HG03025 (cell line): ENCODE measurements at regions not wholly inside any gene's neighbourhood (a gene's known extent, or its start where the extent isn't known, plus 50 kb on each side); places are given as distances from the start of the nearest gene placed in this dataset.

Experiments
- ATAC-seq: cut with Tn5 transposase; IDR thresholded peaks from one replicate; pipeline ENCODE4 v1.9.1; 2021; ENCODE audit warnings: mild to moderate bottlenecking, moderate library complexity; ENCODE audit not compliant: unreplicated experiment, low FRiP score

DNA sequence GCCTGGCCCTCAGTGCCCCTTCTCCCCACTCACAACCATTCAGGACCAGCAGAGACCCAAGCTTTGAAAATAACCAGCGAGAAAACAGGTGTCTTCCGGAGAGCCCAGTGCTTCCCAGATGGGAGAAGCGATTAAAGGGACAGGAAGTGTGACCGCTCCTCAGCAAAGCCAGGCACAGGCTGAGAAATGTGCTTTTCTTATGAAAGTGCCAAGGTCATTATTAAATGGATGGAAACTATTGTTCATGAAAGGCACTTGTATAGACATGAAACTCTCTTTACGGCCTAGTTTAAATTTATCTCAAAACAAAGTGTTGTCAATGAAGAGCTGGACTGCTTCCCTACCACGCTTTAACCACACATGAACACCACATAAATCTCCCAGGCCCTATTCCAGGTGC is 210.4 kb downstream of the SPTSSA start:
- ATAC-seq = no peak

- ATAC-seq = no peak
These were observed 211.1 kb downstream of the SPTSSA start for GRCh38 chr14:34250959-34251358.

GRCh38 chr14:34247605-34248004 is 214.4 kb downstream of the SPTSSA start:
- no peak for ATAC-seq

GRCh38 chr14:34246206-34246605 is 215.8 kb downstream of the SPTSSA start:
- no peak for ATAC-seq

- no peak for ATAC-seq
These were observed 218.6 kb downstream of the SPTSSA start for GRCh38 chr14:34243401-34243800.

DNA sequence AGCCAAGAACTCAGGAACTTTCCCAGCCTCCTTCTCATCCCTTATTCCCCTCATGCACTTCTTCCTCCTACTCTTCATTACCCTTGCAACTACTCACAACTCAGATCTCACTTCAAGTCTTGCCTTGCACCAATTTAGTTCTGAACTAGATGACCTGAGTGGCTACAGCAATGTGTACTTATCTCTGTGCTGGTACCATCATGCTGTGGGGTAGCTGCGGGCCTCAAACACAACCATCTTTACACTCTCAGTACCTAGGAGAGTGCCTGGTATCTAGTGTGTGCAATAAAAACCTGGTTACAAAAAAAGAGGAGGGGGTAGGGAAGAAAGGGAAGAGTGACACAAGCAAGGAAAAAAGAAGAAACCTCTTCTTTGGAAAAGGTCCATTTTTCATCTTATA is 219.0 kb downstream of the SPTSSA start:
- ATAC-seq = no peak

GRCh38 chr14:34241185-34241711 is 220.8 kb downstream of the SPTSSA start:
- ATAC-seq = no peak

DNA sequence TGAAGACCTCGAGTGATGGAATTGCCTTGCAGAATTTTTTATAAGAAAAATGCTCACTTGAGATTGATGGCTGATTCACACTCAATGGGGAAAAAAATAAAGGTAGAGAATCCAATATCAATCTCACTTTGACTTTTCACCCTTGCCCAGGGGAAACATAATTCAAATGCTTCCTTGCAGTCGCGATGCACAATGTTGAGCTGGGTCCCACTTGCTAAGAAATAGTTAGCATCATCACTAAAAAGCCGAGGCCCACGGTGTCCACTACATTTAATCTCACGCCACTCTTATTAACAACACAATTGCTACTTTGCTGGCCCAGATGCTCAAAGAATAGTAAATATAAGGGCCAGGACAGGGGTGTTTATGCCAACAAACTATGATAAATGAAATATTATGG is 223.4 kb downstream of the SPTSSA start:
- ATAC-seq = no peak

GRCh38 chr14:34237677-34238076 is 224.4 kb downstream of the SPTSSA start:
- no peak for ATAC-seq

GRCh38 chr14:34237081-34237480 is 225.0 kb downstream of the SPTSSA start:
- no peak for ATAC-seq

- no peak for ATAC-seq
These were observed 226.3 kb downstream of the SPTSSA start for GRCh38 chr14:34235643-34236300.

DNA sequence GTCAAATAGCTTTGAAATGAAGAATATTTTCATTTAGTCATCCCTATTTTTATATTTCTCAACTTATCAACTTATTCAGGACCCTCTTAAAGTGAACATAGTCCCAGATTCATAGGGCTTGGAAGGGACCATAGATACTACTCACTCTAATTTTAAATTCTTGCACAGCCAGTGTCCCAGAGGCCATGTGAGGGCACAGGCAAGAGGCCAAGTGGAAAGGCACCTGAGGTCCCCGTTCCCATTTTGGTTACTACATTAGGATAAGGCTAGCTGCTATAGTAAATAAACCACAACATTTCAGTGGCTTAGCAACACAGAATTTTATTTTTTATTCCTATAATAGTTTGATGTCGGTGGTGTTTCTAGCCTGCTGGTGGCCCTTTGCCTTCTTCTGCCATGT is 227.8 kb downstream of the SPTSSA start:
- ATAC-seq = no peak

DNA sequence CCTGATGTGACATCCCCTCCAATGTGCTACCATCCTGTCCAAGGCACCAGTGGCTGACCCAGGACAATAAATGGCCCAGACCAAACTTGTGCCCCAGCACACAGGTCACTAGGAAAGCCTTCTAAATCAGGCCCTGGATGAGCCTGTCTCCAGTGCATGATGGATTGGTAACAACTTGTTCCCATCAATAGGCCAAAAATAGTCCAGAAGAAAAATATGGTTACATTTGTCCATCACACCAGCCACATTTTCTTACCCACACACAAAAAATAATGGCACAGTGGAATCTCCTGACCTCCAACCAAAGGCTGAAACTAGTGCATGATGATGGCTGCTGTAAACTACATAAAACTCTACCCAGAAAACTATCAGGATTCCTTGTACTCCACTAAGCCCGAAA is 228.4 kb downstream of the SPTSSA start:
- ATAC-seq = no peak

DNA sequence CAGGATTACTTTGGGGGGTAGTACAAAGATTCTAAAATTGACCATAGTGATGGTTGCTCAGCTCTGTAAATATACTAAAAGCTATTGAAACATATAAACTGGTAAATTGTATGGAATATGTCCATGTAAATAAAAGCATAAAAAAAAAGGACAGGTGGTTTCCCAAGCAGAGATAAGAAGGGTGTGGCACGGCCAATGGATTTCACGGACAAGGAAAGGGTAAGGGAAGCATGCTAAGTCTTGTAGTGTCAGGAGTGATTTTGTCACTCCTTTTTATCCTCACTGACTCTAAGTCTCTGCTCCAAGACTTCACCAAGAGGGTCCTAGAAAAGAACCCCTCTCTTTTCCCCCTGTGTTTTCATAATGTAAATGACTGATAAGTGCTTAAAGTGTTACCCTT is 229.2 kb downstream of the SPTSSA start:
- ATAC-seq = no peak

GRCh38 chr14:34231626-34232025 is 230.4 kb downstream of the SPTSSA start:
- ATAC-seq = no peak

DNA sequence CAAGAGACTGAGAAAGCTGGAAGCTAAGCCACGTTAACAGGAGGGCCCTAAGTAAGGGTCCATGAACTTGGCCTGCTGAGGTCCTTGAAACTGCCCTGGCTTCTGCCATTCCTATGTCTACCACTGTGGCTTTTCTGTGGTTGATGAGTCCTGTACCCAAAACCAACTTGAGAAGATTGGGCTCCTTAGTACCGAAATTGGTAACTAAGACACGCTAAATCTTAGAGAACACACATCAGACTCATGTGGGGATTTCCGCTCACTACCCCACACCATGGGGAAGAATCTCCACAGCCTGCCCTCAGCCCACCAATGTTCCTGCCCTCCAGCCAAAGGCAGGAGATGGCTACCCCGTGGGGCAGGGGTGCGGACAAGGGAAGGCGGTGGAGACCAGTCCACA is 232.9 kb downstream of the SPTSSA start:
- no peak for ATAC-seq

GRCh38 chr14:34228650-34228976 is 233.4 kb downstream of the SPTSSA start:
- ATAC-seq = no peak

- ATAC-seq = peak; percentile 49
These were observed 234.0 kb downstream of the SPTSSA start for GRCh38 chr14:34227834-34228649.

DNA sequence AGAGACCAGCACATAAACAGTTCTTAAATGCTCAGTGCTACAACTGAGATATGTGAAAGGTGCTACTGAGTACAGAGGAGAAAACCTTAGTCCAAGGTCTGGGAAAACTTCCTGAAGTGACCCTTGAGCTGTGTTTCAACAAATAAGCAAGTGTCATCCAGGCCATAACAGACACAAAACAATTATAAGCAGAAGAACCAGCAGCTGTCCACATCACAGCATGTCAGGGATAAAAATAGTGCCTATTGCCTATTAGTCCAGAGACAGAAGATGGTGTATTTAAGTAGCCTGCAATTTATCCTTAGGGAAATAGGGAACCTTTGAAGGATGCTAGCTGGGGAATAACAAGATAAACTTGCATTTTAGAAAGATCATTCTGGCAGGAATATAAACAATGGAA is 237.8 kb downstream of the SPTSSA start:
- no peak for ATAC-seq

DNA sequence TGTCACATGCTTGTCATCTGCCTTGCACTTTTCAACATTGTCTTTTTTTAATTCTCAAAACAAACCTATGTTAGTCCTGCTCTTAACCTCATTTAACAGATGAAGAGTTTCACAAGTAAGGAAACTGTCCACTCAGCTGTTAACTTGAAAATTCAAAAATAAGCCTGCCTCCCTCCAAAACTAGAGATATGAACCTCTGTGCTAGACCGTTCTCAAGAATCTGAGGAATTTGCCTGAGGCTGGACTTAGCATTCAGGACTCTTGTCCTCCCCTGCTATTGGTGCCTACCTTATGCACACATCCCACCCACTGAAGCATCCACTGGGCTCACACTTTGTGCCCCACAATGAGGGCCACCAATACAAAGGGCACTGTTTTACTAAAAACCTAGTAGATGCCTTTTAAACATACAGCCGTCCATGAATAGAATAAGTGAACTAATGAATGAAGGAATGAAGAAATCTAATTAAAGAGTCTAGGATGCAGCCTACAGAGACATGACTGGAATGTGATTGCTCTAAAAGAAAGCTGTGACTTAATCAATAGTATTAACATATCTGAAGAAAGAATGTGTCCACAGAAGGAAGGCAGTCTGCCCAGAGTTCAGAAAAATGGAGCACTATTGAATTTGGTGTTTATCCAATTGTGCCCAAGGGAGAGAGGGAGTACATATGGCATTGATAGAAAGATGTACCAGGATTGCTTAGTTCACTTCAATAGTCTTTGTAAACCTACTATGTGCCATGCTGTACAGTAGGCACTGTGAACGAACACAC is 238.5 kb downstream of the SPTSSA start:
- ATAC-seq = no peak

DNA sequence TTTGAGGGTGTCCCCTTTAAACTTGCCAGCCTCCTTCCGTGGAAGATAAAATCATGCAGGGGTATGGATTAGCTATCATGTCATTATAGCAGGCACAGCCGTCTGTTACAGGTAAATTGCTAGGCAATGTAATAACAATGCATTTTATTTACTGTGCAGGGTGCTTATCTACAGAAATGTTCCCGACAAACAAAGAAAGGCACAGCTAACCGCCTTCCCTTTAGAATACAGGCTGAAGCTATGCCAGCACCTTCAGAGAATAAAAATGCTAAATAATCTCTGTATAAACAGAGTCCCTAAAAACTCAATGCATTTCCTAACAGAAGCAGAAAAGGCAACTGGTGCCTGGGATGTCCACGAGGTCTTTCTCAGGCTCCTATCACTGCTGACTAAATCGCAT is 239.2 kb downstream of the SPTSSA start:
- ATAC-seq = no peak
